ENCODE measurements at regions not wholly inside any gene's neighbourhood (a gene's known extent, or its start where the extent isn't known, plus 50 kb on each side); places are given as distances from the start of the nearest gene placed in this dataset.

- no peak for TF ChIP-seq CTCF (IDR thresholded peaks at IDR 0.05; ENCODE audit: extremely low read depth in 1 of 2, insufficient read depth in 1 of 2, low read depth in 1 of 2, low read length in 2 of 2)
- TF ChIP-seq MAX (IDR thresholded peaks at IDR 0.05; ENCODE audit: insufficient read depth, insufficient read length), result no peak
- TF ChIP-seq POLR2A (IDR thresholded peaks at IDR 0.05; ENCODE audit: low read depth, low read length), result no peak
- no peak for TF ChIP-seq JUN (IDR thresholded peaks at IDR 0.05; ENCODE audit: borderline replicate concordance, insufficient read depth, insufficient read length, low read depth)
- TF ChIP-seq POLR2AphosphoS5 (IDR thresholded peaks at IDR 0.05; ENCODE audit: insufficient read depth, low read depth, low read length), result no peak
- TF ChIP-seq GATA2 (IDR thresholded peaks at IDR 0.05; ENCODE audit: insufficient read depth, insufficient read length, low read depth, low read length), result no peak
- TF ChIP-seq MYC (IDR thresholded peaks at IDR 0.05; ENCODE audit: low read depth, low read length), result no peak
Measured at GRCh38 chr2:139162957-139163356, 382.8 kb upstream of the NXPH2 start.
